CD4-positive, alpha-beta T cell treated with Interleukin-4 for 4 hours (primary cell): ENCODE measurements at regions not wholly inside any gene's neighbourhood (a gene's known extent, or its start where the extent isn't known, plus 50 kb on each side); places are given as distances from the start of the nearest gene placed in this dataset.

Experiments used
- DNase-seq: peaks from one replicate; pipeline ENCODE4 v3.0.0-alpha.2; 2020

DNA sequence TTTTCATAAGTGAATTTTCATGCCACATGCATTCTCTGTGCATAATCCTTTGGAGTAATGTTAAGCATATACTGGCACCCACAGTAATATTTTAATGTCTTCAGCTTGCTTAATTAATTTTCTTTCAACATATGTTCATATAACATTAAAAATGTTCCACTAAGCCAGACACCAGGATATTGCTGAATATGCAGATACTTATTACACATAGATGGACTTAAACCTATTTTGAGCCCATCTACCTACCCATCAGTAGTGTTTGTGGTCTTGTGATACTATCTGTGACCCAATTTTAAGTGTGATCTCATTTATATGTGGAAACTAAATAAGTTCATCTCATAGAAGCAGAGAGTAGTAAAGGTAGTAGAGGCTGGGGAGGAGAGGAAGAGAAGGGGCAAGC lies 379.5 kb upstream of the JAG1 start:
- no peak for DNase-seq

DNA sequence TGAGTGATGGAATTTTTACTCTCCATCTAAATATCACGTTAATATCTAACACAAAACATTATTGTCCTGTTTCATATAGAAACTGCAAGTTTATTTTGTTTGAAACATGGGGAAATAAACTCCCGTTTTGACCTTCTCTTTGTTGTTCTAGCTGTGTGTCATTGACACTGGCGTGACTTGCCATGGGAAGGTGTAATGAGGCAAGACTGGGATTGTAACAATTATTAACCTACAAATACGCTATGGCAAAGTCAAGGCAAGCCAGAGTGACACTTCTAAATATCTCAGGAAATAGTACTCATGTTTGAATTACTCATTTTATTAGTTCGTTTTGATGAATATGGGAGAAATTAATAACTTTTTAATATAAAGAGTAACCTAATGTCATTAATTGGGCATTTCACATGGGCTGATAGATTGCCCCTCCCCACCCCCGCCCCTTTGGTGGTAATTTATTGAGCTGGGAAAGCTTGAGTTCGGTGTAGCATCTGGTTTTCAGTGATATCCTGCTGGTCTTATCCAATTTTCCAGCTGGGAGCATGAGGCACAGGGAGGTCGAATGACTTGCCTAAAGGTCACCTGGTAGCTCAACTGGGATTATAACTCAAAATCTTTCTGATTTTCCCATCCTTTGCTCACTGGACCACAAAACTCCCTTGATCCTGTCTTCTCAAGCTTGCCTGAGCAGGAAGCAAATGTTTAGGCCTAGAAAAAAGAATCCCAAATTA lies 380.6 kb upstream of the JAG1 start:
- no peak for DNase-seq

DNA sequence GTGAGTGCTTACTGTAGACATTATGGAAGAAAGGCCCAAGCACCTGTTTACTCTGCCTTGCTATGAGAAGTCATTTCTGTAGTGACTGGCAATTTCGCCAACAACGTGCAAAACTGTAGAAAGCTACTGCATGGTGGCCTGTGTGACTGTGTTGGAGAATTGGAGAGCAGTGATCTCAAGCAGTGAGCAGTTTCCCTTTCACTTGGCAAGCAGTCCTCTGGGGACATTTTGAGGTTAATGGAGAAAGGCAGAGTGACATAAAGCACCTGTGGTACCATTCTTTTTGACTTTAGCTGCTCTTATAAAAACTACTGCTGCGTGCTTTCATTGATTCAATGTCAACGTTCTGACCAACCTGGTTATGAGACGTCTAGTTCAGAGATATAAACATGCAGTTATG lies 382.6 kb upstream of the JAG1 start:
- no peak for DNase-seq

DNA sequence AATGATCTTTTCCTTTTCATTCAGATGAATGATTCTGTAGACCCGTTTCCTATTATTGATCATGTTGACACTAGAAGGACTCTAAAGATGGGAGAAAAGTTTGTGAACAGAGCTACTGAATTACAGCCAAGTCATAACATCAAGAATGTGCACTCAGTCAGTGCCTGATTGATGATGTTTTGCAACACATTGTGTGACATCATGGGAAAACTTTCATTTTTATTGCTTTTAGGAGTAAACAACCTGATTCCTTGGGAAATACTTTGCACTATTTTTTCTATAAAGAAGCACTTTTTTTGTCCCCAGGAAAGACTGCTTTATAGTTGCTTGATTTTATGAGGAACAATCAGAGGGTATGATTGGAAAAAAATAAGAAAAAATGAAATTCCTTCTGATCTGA lies 383.8 kb upstream of the JAG1 start:
- DNase-seq, result no peak

DNA sequence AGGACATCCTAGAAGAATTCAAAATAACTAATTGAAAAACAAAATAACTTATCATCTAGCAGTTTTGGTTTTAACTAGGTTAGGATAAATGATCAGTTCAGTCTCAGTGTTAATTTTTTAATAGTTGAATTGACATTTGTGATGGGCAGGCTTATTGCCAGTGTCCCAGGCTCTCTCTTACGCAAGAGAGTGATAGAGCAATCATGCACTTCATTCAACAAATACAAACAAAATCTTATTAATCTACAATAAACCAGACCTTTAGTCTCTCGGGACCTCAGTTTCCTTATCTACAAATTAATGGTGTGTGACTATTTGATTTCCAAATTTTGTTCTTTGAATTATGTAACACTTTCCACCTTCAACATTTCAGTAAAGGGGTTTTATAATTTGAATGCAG lies 385.9 kb upstream of the JAG1 start:
- no peak for DNase-seq

DNA sequence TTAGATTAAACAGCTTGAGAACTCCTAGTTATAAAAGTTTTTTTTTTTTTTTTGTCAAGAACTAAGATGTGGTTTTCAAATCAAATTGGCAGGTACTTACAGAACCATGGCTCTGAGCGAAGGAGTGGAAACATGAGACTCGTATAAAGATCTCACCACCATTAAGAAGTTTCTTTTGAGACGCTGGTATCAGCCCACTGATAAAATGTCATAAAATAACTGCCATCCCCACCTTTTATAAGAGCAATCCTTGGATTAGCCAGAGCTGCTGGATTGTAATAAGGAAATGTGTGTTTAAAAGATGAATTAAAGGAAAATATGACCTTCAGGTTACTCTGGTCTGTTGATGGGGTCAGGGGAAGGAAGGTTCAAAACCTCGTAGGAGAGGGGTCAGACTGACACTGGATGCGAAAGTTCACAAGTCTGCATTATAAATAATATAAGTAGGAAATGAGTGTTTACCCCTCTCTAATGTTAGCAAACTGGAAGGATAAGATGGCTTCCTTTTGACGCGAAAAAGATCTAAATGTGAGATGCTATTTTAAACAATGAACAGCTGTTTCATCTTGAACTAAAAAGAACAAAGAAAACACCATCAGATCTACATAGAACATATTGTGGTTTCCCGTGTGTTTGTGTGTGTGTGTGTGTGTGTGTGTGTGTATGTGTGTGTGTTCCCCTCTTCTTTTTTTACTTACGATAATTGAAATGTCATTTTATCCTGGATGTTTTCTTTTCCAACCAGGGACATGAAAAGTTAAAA lies 386.8 kb upstream of the JAG1 start:
- no peak for DNase-seq

DNA sequence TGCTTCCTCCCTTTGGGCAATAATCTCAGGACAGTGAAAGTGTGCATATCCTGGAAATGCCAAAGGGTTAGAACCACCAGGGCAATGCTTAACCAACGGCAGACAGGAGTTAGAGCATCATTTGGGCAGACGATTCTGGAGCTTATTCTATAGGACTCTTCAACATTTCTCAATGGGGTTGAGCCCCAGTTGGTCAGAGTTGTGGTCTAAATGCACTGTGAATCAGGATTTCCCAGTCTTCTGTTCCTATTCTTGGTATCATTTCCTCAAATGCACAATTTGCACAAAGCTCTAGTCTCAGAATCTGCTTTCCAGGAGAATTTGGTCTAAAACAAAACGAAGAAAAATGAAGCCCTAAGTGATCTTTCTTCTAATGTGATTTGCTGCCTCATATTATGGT lies 389.6 kb upstream of the JAG1 start:
- no peak for DNase-seq

DNA sequence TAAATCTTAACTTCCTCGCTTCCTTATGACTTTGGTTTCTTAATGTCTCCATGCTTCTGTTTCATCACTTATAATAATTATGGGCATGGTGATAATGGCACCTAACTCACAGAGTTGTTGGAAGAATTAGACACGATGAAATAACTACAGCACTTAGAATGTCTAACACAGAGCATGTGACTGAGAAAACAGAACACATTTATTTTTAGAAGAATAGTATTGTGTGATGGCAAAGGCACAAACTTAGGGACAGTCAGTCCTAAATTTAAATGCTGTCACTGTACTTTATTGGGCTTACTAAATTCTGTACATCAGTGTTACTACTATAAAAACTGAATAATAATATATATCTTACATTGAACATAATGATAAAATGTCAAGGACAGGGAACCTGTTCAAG lies 391.1 kb upstream of the JAG1 start:
- DNase-seq, result no peak

DNA sequence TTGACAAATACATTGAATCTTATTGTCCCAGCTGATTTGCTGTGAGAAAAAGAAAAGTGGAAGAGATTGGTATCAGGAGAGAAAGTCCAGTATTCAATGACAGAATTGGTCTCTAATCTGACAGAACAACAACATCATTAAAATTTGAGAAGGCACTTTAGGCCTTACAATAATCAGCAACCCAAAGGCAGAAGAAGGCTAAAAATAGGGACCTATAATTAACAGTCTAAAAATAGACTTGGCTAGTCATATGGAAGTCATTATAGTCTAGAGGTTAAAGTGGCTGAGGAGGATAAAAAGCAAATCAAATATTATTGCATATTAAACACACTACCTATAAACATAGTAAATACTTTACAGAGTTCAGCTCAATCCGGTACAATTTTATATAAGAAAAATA lies 393.6 kb upstream of the JAG1 start:
- DNase-seq, result no peak

DNA sequence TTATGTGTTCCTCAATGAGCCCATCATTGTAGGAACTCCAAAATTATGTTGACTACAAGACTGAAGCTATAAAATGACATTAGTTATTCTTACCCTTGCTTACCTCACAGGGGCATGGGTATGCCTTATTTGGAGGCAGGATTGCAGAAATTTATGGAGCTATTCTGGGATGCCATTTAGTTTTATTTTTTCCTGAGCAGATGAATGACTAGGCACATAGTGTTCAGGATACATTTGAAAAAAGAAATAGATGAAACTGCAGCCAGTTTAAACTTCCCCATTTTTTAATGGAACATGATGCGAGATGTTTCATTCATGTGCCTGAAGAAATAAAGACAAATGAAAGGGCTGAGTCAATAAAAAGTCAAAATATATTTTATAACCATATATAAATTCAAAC lies 399.2 kb upstream of the JAG1 start:
- no peak for DNase-seq

DNA sequence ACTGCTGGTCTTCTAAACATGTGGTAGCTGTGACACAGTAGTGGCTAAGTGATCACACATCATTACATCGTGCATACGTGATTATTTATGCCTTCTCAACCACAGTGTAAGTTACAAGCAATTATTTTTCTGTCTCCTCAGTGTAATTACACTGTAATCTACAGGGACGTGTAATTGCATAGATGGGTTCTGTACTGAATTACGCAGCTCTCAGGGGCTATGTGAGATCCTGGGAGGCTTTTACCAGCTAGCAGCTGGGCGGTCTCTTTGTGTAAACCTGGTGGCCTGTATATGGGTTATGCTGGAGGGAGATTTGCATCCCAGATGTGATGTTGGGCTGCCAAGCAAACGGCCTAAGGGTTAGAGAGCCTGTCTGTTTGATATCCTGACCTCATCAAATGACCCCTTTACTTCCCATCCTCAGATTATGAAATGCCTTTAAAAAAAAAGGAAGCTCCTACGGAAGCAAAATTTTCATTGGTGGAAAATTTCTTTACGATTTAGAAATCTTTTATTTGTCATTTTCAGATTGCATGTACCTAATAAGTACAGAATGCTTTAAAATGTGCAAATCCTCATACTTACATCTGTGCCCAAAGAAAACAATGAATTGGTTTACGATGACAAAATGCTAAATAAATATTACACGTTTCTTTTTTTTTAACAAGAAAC lies 402.8 kb upstream of the JAG1 start:
- DNase-seq, result no peak

DNA sequence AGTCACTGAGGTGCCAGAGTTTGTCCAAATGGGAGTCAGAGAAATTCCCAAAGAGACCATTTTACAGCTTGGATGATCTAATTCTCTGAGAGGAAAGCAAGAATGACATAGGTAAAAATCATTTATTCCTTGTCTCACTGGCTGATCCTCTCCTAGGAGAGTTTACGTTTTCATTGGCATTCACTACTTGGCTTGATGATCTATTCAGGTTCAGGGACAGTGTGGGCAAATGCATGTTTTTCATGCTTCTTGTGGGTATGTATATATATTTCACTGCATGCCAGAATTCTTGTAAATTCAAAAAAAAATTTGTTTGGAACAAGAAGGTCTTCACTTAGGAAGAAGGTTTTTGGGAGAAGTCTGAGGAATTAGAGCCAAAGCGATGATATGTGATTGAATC lies 403.4 kb upstream of the JAG1 start:
- DNase-seq, result no peak

DNA sequence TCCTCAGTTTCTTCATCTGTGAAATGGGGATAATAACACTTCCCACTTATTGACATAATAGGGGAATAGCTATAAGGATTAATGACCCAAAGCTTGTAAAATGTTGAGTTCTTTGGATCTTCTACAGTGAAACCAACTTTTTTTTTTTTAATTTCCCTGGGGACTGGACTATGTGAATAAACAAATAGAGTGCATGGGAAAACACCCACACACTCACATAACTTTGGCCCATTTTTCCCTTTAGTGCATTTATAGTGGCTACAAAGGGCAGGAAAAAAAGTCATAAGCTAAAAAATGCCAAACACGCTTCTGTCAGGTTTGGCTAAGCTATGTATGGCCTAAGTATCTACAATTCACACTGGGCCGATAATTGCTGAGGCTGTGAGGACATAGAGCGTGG lies 406.2 kb upstream of the JAG1 start:
- no peak for DNase-seq

DNA sequence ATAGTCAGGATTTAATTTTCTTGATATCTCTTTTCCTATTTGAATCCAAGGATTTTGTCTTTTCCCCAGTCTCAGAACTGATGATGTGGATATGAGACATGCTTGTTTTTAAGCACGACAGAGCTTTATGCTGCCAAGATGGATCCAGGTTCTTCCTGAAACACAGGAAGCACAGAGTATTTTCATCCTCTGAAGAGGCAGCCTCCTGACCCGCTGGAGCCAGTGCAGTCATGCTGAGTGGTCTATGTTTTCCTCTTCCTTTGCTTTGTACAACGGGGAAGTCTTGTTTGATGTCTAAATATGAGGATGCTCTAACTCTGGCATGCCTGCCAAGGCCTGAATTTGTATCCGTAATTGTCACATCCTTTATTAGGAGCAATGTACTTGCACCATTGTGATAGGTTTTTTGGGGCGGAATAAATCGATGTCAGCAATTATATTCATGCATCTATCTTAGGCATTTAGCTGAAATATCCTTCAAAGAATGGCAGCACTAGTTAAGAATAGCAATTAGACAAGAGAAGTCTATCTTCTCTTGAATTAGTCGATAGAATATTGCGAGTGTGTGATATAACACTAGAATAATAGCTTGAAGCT lies 407.1 kb upstream of the JAG1 start:
- no peak for DNase-seq

DNA sequence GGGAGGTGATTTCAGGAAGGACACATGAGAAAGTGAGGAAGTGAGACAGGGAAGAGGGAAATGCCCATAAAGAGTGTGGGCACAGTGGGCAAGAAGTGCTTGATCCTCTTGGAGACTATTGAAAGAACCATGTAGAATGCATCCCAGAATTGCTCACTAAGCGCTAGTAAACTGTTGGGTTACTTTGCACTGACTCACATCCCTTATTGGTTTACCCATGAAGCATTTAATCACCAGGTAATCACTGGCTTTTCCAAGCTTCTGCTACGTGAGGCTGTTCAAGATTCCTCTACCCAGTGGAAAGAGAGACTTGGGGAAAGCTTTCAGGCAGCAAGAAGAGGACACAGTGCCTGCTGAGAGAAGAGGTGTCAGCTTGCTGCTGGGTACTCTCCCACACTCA lies 410.0 kb upstream of the JAG1 start:
- DNase-seq, result no peak

DNA sequence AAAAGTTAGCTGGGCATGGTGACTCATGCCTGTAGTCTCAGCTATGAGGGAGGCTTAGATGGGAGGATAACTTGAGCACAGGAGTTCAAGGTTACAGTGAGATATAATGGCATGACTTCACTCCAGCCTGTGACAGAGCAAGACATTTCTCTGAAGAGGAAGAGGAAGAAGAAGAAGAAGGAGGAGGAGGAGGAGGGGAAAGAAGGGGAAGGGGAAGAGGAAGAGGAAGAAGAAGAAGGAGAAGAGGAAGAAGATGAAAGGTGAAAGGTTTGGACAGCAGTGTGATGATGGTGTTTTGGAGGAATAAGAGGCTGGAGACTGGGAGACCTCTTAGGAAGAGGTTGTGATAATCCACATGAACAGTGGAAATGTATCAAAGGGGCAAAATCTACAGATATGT lies 410.7 kb upstream of the JAG1 start:
- no peak for DNase-seq

DNA sequence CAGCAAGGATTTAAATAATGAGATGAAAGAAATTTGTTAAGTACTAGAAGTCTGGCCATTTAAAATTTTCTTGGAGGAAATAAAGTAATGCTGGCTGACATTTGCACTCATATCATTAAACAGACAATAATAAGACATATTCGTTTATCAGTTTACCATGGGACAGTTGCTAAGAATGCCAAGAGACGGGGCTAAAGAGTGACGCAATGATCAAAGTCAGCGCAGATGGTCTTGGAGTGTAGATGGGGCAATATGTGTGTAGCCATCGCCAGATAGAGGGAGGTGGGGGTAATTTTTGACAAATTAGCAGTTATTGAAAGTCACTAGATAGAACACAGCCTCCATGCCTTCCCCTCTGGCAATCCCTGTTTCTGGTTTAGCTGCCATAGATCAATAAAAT lies 413.2 kb upstream of the JAG1 start:
- no peak for DNase-seq

DNA sequence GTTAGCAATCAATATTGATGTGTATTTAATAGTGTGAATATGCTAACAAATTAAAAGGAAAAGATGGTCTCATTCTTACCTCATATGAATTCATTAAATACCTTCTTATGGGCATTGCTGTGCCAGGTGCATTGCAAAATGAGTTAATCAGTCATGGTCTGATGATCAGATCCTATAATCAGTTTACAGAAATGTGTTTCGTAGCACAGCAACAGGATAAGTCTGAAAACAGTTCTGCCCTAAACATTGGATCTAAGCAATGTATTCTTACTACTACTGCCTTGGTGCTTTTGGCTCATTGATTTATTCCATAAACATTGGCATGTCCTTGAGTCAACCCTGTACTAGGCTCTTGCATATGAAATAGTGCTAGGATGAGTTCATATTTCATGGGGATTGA lies 417.0 kb upstream of the JAG1 start:
- no peak for DNase-seq

DNA sequence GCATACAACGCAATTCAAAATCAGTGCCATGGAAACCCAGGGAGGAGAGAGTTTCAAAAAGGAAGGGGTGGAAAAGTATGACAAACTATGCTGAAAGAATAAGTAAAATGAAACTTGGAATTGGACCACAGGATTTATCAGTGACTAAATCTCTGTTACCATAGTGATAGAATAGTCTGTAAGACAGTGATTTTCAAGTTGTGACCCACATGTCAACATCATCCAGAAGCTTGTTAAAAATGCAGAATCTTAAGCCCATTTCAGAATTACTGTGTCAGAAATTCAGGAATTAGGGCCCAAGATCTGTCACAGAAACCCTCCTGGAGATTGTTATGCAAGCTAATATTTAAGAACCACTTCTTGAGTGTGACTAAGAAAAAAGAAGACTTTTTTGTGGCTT lies 417.7 kb upstream of the JAG1 start:
- no peak for DNase-seq

DNA sequence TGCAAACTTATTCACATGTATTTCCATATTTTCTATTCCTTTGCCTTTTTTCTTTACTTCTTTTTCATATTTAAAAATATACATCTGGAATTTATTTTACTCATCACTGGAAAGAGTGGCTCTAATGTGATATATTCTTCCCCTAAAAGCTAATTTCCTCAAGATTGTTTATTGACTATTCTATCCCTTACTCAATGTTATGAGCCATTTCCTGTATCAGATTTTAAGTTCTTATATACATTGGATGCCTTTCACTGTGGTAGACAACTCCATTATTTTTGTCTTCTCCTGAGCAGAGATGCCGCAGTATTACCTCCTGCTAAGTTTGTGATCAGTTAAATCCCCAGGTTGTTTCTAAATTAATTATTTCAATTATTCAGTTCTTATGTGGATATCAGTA lies 418.4 kb upstream of the JAG1 start:
- no peak for DNase-seq

DNA sequence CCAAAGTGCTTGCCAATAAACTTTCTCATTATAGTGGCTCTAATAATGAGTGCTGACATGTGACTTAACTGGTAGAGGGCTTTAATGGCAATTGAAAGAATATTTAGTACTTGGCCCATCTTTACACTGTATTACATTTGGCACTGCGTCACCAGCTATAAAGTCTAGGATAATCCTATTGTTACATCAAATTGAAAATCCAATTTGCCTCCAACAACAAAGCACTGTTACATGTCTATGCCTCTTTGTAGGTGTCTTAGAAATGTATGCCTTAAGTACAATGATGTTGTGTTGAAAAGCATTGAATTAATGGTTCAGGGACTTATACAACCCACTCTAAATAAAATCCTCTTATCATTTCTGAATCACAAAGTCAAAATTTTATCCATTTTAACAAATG lies 420.4 kb upstream of the JAG1 start:
- no peak for DNase-seq

DNA sequence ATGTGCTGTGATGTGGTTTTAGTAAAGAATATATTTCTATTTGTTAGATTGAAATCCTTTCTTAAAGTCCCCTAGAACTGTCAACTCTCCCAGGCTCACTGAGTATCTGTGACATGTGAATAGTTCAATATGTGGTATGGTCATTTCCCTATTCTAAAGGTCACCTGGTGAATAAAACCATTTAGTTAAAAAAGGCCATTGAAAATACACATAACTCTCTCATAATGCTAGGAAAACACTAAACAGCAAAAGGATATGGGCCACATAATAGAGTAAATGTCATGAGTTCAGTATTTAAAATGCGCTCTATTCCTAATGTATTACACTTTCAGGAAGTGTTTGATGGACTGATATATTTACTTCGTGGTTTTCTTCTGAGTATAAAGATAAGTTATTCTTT lies 420.9 kb upstream of the JAG1 start:
- no peak for DNase-seq

DNA sequence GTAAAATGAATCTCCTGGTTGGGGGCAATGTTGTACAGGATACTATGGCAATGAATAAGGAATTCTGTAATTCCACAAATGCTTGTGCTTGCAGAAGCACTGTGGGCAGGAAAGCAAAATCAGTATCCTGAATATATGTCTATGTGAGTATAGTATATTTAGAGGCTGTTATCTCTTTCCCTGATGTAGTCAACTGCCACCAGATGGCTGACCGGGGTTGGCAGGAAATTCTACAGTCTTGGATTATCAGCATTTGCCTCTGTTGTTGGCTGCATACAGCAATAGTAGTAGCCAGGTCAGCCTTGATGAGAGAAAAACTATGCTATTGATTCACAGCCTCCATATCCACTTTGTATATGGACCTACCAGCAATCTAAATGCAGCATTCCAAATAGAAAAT lies 425.1 kb upstream of the JAG1 start:
- no peak for DNase-seq

DNA sequence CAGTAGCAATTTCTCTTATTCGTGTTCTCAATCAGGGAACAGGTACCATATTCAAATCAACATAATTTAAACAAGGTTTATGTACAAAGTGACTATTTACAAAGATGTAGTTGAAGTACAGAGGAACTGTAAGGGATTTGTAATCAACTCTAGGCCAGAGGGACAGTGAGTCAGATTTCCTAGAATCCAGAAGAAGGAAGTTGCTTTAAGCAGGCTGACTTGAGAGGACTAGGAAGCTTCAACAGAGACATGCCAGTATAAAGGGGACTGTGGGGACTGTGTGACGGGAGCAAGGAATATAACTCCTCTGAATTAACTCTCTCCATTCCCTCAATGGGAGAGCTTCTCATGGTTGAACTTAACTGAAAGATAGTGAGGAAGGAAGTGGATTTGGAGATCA lies 427.4 kb upstream of the JAG1 start:
- no peak for DNase-seq
